SU-DHL-6 (cell line): ENCODE measurements at regions not wholly inside any gene's neighbourhood (a gene's known extent, or its start where the extent isn't known, plus 50 kb on each side); places are given as distances from the start of the nearest gene placed in this dataset.

Source experiments
- H2AFZ ChIP-seq: fragments of 200-600 bp; sonication (generic); 2 replicates; pipeline ENCODE4 v1.6.1; 2014; ENCODE audit warnings: low read depth, mild to moderate bottlenecking, moderate library complexity, mixed read lengths, antibody characterized with exemption, low read length; ENCODE audit not compliant: severe bottlenecking
- H3F3A ChIP-seq: fragments of 200-600 bp; shearing (Covaris generic); 2 replicates; pipeline ENCODE4 v1.6.0; 2016; ENCODE audit warnings: antibody characterized with exemption, mild to moderate bottlenecking; ENCODE audit not compliant: insufficient read depth
- H3K27ac ChIP-seq: fragments of 200-600 bp; sonication (generic); 2 replicates; pipeline ENCODE4 v1.5.1; 2016; ENCODE audit warnings: low read depth, mild to moderate bottlenecking, low read length, moderate library complexity, mixed read lengths
- H3K27me3 ChIP-seq: fragments of 200-600 bp; sonication (generic), shearing (Covaris generic); 2 replicates; pipeline ENCODE4 v1.6.0; 2014; ENCODE audit warnings: mild to moderate bottlenecking, low read length
- H3K36me3 ChIP-seq: fragments of 200-600 bp; sonication (generic); 2 replicates; pipeline ENCODE4 v1.6.1; 2014; ENCODE audit warnings: mild to moderate bottlenecking, low read length, mixed read lengths
- H3K4me2 ChIP-seq: fragments of 300-600, 200-600 bp; shearing (Covaris generic), sonication (generic); 2 replicates; pipeline ENCODE4 v1.6.0; 2014; ENCODE audit warnings: low read length, low read depth, mild to moderate bottlenecking; ENCODE audit not compliant: poor library complexity, severe bottlenecking
- H3K4me3 ChIP-seq: fragments of 200-600 bp; sonication (generic); 2 replicates; pipeline ENCODE4 v1.5.1; 2014; ENCODE audit warnings: antibody characterized with exemption, low read length, mild to moderate bottlenecking, mixed read lengths; ENCODE audit not compliant: insufficient read depth, poor library complexity, severe bottlenecking
- H3K79me2 ChIP-seq: fragments of 200-600 bp; sonication (generic); 2 replicates; pipeline ENCODE4 v1.6.1; 2014; ENCODE audit warnings: mild to moderate bottlenecking, low read length, moderate library complexity; ENCODE audit not compliant: insufficient read depth
- H3K9ac ChIP-seq: fragments of 200-600 bp; sonication (generic); 2 replicates; pipeline ENCODE4 v1.7.0; 2014; ENCODE audit warnings: mild to moderate bottlenecking, low read length
- H3K9me2 ChIP-seq: fragments of 200-600 bp; sonication (generic); replicated peaks from 2 replicates; pipeline ENCODE4 v1.6.1; 2014; ENCODE audit warnings: low read length; ENCODE audit not compliant: insufficient read depth
- H3K9me3 ChIP-seq: fragments of 200-600 bp; sonication (generic); 2 replicates; pipeline ENCODE4 v1.6.1; 2014; ENCODE audit warnings: low read length, mixed read lengths; ENCODE audit not compliant: insufficient read depth
- H4K20me1 ChIP-seq: fragments of 200-600 bp; sonication (generic); 2 replicates; pipeline ENCODE4 v1.6.1; 2014; ENCODE audit warnings: low read depth, mild to moderate bottlenecking, antibody characterized with exemption, low read length, moderate library complexity, mixed read lengths
- EZH2phosphoT487 ChIP-seq: fragments of 200-600 bp; sonication (generic), shearing (Covaris generic); conservative IDR thresholded peaks from 2 replicates; pipeline ENCODE4 v1.6.1; 2018; ENCODE audit warnings: mild to moderate bottlenecking, antibody characterized with exemption, low read length, moderate library complexity, mixed read lengths
- TF ChIP-seq, protein P1 (sequence below): fragments of 200-600 bp; sonication (generic); IDR thresholded peaks from one replicate; pipeline ENCODE4 v1.5.1; 2017; ENCODE audit warnings: antibody characterized with exemption, mild to moderate bottlenecking, low read length, moderate library complexity; ENCODE audit not compliant: insufficient read depth, poor library complexity, severe bottlenecking

DNA sequence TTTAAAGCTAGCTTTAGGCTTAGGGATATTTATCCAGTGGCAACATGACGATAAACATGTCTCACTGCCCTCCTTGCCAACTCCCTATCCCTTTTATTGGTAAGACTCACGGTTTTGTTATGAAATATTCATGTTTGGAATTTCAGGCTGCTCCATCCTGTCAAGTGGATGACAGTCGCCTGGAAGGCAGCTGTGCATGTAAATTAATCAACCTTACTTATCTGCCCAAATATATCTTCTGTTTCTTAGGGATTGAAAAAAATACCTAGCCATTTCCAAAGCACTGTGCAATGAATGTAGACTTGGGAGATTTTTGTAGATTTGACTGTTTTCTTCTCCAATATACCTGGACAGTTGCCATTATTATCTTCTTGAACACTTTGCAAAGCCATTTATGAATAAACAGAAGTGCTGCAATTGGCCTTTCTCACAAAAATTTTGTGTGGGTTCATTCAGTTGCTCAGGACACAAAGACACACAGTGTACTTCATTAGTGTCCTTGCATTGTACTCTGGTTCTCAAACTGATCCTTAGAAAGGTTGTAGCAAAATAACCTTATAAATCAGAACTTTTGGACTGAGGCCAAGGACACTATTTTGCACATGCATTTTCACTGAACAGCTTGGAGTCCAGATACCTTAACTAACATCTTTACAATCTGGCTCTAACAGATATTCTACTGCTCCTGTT, 889.4 kb upstream of the SEMA6A start:
- Histone ChIP-seq H3K9ac (no peak overlapping the region), H3K4me2 (no peak overlapping the region), H4K20me1 (no peaks in the 10 kb centered on the region), H3K9me2 (no peaks in the 10 kb centered on the region), H3K36me3 (no peaks in the 10 kb centered on the region), H3K79me2 (no peaks in the 10 kb centered on the region), H2AFZ (no peak overlapping the region), H3K9me3 (no peaks in the 10 kb centered on the region), H3K27me3 (no peaks in the 10 kb centered on the region), H3F3A (no peaks in the 10 kb centered on the region), H3K4me3 (no peak overlapping the region), H3K27ac (no peak overlapping the region)
- no peak for TF ChIP-seq EZH2phosphoT487
- TF ChIP-seq, protein P1, sequence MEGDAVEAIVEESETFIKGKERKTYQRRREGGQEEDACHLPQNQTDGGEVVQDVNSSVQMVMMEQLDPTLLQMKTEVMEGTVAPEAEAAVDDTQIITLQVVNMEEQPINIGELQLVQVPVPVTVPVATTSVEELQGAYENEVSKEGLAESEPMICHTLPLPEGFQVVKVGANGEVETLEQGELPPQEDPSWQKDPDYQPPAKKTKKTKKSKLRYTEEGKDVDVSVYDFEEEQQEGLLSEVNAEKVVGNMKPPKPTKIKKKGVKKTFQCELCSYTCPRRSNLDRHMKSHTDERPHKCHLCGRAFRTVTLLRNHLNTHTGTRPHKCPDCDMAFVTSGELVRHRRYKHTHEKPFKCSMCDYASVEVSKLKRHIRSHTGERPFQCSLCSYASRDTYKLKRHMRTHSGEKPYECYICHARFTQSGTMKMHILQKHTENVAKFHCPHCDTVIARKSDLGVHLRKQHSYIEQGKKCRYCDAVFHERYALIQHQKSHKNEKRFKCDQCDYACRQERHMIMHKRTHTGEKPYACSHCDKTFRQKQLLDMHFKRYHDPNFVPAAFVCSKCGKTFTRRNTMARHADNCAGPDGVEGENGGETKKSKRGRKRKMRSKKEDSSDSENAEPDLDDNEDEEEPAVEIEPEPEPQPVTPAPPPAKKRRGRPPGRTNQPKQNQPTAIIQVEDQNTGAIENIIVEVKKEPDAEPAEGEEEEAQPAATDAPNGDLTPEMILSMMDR = no peak

- H3K9ac ChIP-seq = no peak overlapping the region
- H3K9me2 ChIP-seq = no peaks in the 10 kb centered on the region
- no peak overlapping the region for H3K27ac ChIP-seq
- H3K79me2 ChIP-seq = no peaks in the 10 kb centered on the region
- no peak overlapping the region for H3K4me2 ChIP-seq
- H4K20me1 ChIP-seq = no peaks in the 10 kb centered on the region
- H3F3A ChIP-seq = no peaks in the 10 kb centered on the region
- TF ChIP-seq, protein P1 = no peak
- TF ChIP-seq EZH2phosphoT487 = no peak
- H3K36me3 ChIP-seq = no peaks in the 10 kb centered on the region
- no peak overlapping the region for H2AFZ ChIP-seq
- no peak overlapping the region for H3K4me3 ChIP-seq
- no peaks in the 10 kb centered on the region for H3K9me3 ChIP-seq
- no peaks in the 10 kb centered on the region for H3K27me3 ChIP-seq
These were observed 887.3 kb upstream of the SEMA6A start for GRCh38 chr5:117461966-117462365.

DNA sequence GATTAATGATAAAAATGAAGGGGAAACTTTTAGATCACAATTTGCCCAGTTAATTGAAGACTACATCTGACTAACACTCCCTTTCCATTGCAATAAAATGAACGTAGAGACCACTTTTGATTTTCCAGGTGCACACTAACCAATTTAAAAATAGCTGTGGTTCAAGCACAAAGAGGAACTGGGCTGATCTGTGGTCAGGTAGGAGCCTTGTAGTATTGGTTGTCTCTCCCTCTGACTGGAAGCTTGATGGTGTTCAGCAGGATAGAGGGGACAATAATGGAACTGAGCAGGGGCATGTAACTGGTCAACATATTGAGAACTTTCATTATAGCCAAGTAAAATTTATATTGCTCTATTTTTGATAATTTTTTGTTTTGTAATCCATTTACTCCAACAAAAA, 886.8 kb upstream of the SEMA6A start:
- Histone ChIP-seq H3K9me2 (no peaks in the 10 kb centered on the region), H3K9me3 (no peaks in the 10 kb centered on the region), H2AFZ (no peak overlapping the region), H3K4me3 (no peak overlapping the region), H3K4me2 (no peak overlapping the region), H3F3A (no peaks in the 10 kb centered on the region), H3K9ac (no peak overlapping the region), H3K79me2 (no peaks in the 10 kb centered on the region), H3K27me3 (no peaks in the 10 kb centered on the region), H4K20me1 (no peaks in the 10 kb centered on the region), H3K36me3 (no peaks in the 10 kb centered on the region), H3K27ac (no peak overlapping the region)
- TF ChIP-seq, protein P1 = no peak
- no peak for TF ChIP-seq EZH2phosphoT487
